ENCODE measurements at regions not wholly inside any gene's neighbourhood (a gene's known extent, or its start where the extent isn't known, plus 50 kb on each side); places are given as distances from the start of the nearest gene placed in this dataset.

DNA sequence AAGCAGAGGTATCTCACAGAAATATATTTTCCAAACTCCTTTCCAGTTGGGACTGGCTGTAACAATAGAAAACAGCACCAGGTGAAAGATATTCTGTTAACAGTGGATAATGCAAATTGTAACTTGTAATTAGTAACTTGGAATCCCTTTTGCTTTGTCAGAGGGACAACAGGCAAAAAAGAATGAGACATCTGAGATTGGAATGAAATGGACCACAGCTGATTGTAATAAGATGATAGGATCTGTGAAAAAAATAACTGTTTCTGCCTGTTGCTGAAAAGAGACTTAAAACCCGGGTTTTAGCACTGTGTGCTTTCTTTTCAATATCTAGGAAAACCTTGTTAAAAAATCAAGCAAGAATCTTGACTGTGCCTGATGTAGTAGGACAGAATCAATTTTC is 655.7 kb downstream of the METTL15 start:
- Histone ChIP-seq H3K27me3 (no peaks in the 10 kb centered on the region), H3K27ac (no peak overlapping the region), H3K4me3 (no peak overlapping the region), H3K4me1 (no peaks in the 10 kb centered on the region), H3K9me3 (no peaks in the 10 kb centered on the region), H3K36me3 (no peaks in the 10 kb centered on the region)
- TF ChIP-seq, protein P1, sequence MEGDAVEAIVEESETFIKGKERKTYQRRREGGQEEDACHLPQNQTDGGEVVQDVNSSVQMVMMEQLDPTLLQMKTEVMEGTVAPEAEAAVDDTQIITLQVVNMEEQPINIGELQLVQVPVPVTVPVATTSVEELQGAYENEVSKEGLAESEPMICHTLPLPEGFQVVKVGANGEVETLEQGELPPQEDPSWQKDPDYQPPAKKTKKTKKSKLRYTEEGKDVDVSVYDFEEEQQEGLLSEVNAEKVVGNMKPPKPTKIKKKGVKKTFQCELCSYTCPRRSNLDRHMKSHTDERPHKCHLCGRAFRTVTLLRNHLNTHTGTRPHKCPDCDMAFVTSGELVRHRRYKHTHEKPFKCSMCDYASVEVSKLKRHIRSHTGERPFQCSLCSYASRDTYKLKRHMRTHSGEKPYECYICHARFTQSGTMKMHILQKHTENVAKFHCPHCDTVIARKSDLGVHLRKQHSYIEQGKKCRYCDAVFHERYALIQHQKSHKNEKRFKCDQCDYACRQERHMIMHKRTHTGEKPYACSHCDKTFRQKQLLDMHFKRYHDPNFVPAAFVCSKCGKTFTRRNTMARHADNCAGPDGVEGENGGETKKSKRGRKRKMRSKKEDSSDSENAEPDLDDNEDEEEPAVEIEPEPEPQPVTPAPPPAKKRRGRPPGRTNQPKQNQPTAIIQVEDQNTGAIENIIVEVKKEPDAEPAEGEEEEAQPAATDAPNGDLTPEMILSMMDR (IDR thresholded peaks at IDR 0.05): no peak
- no peak for DNase-seq (ENCODE audit: low spot score)

DNA sequence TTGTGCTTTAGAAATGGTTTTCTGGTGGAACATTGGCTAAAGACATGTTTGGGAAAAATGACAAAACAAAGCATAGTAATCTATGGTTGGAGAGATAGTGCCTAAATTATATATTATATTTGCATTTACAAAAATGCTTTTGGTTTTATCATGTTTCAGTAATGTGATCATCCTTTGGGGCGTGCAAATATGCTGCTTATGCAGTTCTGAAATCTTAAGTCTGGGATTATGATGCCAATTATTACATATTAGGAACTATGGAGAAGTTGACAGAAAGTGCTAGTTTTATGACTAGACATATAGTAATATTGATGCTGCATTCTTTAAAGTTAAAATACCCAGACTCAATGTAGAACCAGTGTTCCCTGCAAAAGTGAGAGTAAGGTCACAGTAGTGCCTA is 655.0 kb downstream of the METTL15 start:
- TF ChIP-seq, protein P1 (IDR thresholded peaks at IDR 0.05): no peak
- H3K36me3 ChIP-seq: no peaks in the 10 kb centered on the region
- H3K4me1 ChIP-seq: no peaks in the 10 kb centered on the region
- H3K27ac ChIP-seq: no peak overlapping the region
- no peaks in the 10 kb centered on the region for H3K9me3 ChIP-seq
- no peaks in the 10 kb centered on the region for H3K27me3 ChIP-seq
- no peak overlapping the region for H3K4me3 ChIP-seq
- no peak for DNase-seq (ENCODE audit: low spot score)

DNA sequence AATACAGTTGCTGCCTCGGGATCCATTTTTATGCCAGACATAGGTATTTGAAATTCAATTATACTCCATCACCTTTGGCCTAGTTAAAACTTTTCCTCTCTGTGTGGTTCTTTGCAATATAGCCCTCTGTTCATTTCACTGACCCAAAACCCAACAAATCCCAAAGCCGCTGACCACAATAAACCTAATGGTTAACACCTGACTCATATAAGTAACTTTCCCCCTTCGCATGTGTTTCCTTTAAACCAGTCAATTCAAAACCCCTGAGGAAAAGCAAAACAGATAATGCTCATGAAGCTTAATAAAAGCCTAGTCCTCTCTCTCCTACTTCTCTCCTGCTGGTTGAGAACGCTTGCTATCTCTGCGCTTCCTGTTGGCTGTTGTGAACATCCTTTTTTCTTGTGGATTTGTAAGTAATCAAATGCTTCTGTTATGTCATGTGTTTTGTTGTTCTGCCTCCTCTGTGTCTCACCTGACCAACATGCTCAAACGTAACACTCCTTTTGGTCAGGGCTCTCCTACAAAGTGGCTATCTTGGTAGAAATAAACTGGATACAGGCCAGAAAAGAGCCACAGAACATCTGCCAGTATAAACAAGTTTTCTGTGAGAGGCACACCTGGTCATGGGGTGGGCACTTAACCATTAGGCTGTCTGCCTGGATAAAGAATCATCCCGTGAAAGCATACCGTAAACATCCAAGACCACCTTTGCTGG is 652.6 kb downstream of the METTL15 start:
- Histone ChIP-seq H3K9me3 (no peaks in the 10 kb centered on the region), H3K4me1 (no peaks in the 10 kb centered on the region), H3K27me3 (no peaks in the 10 kb centered on the region), H3K36me3 (no peaks in the 10 kb centered on the region), H3K4me3 (no peak overlapping the region), H3K27ac (no peak overlapping the region)
- no peak for DNase-seq (ENCODE audit: low spot score)
- TF ChIP-seq, protein P1 (IDR thresholded peaks at IDR 0.05): no peak

DNA sequence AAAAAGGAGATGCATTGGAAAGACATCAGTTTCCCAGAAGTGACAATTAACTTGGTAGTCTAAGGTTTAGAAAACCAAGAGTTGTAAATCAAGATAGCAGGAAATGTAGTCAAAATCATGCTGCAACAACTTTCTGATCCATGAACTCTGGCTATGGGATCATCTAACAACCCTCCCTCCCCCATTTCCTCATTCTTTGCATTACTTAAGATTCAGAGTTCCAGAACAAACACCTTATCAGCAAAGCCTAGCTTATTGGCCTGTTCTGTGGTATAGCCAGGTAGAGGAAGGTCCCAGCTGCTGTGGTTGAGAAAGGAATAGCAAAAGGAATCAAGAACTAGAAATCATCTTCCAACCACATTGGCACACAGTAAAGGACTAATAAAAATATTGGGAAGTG is 651.1 kb downstream of the METTL15 start:
- H3K4me1 ChIP-seq: no peaks in the 10 kb centered on the region
- TF ChIP-seq, protein P1 (IDR thresholded peaks at IDR 0.05): no peak
- no peaks in the 10 kb centered on the region for H3K36me3 ChIP-seq
- no peaks in the 10 kb centered on the region for H3K27me3 ChIP-seq
- no peaks in the 10 kb centered on the region for H3K9me3 ChIP-seq
- H3K4me3 ChIP-seq: no peak overlapping the region
- H3K27ac ChIP-seq: no peak overlapping the region
- no peak for DNase-seq (ENCODE audit: low spot score)

DNA sequence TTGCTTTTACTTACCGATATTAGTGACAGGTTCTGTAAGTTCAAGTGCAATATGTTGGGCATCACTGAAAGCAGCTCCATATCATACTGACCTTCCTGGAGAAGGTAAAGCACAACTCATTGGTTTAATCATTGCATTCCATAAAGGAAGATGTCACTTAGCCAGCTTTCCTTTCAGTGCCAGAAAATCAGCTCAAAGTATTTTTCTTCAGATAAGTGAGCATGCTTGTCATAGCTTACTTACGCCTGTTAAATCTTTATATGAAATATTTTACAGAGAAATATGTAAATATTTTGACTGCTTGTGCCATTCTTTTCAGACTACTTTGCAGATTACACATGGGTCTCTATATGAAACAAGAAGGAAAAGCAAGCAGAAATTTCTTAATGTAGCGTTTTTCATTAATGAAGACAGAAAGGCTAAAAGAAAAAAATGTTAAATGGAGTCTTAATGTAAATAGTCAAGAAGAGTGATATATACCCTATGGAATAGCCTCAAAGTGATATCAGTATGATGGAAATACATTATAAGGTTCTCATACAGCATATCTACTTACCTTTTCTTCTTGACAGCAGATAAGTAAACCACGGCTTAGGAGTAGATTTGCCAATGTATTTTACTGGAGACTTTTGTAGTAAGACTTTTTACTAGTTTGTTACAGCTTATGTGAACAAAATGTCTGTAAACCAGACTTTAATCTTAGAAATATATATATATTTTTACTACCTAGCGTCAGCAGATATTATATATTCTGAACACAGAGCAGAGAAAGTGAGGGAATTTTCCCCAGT is 649.7 kb downstream of the METTL15 start:
- Histone ChIP-seq H3K27me3 (no peaks in the 10 kb centered on the region), H3K9me3 (no peaks in the 10 kb centered on the region), H3K4me1 (no peaks in the 10 kb centered on the region), H3K4me3 (no peak overlapping the region), H3K27ac (no peak overlapping the region), H3K36me3 (no peaks in the 10 kb centered on the region)
- DNase-seq (ENCODE audit: low spot score): no peak
- TF ChIP-seq, protein P1 (IDR thresholded peaks at IDR 0.05): no peak

Measured in right atrium auricular region (tissue), 2 donors.